ENCODE measurements at regions not wholly inside any gene's neighbourhood (a gene's known extent, or its start where the extent isn't known, plus 50 kb on each side); places are given as distances from the start of the nearest gene placed in this dataset.

GRCh38 chr15:39272901-39273300 lies 308.0 kb upstream of the THBS1 start:
- TF ChIP-seq CTCF (IDR thresholded peaks at IDR 0.05), result no peak
- no peak for ATAC-seq (ENCODE audit: low FRiP score)

GRCh38 chr15:39273717-39274411 lies 307.0 kb upstream of the THBS1 start:
- ATAC-seq (ENCODE audit: low FRiP score), result no peak

More at GRCh38 chr15:39272901-39273300, 308.0 kb upstream of the THBS1 start:
- DNase-seq (ENCODE audit: low spot score), result no peak

DNA sequence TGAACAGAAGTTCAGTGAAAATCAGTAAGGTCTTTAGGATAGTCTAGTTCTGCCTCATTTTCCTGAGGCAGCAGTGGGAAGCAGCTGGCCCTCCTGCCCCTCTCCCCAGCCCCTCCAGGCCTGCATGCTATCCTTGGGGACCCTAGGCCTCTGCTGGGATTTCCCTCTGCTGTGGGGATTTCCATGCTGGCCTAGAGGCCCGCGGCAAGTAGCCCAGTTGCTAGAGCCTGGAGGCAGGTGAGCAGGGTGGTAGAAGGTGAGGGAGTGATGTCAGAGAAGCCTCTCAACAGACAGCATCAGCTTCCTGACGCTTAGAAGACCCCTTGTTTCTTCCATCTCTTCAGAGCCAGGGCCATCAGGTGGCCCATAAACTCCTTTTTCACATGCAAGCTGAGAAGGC lies 305.8 kb upstream of the THBS1 start:
- ATAC-seq (ENCODE audit: low FRiP score), result no peak
- no peak for TF ChIP-seq CTCF (IDR thresholded peaks at IDR 0.05)

More at GRCh38 chr15:39273717-39274411, 307.0 kb upstream of the THBS1 start:
- TF ChIP-seq CTCF (IDR thresholded peaks at IDR 0.05), result no peak
- DNase-seq (ENCODE audit: low spot score), result no peak

DNA sequence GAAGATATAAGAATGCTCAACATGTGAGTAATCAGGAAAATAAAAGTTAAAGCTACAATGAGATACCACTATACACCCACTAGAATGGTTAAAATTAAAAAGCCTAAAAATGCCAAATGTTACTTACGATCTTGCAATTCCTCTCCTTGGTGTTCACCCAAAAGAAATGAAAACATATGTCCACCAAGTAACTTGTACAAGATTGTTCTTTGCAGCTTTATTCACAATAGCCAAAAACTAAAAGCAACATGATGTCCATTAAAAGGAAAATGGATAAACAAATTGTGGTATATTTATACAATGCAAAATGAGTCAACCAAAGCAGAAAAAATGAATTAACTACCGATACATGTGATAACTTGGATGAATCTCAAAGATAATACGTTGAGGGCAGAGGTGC lies 301.6 kb upstream of the THBS1 start:
- DNase-seq (ENCODE audit: low spot score) (no peak), ATAC-seq (ENCODE audit: low FRiP score) (no peak)
- no peak for TF ChIP-seq CTCF (IDR thresholded peaks at IDR 0.05)

More for the DNA sequence above, 305.8 kb upstream of the THBS1 start:
- DNase-seq (ENCODE audit: low spot score), result no peak

DNA sequence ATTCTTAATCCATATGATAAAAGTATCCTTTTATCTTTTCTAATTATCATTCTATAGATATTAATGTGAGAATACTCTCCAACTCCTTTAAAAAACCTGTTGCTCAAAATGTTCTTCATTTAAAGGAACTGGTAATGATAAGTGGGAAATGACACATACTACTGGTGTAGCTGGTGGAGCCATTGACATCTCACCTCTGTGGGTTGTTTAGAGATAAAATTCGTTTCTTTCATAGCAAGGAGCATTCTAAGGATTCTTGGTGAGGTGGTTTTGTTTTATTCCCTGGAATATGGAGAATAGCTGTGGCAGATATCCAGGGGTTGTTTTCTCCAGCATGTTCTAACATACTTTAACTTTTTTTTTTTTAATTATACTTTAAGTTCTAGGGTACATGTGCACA lies 299.8 kb upstream of the THBS1 start:
- ATAC-seq (ENCODE audit: low FRiP score), result no peak
- TF ChIP-seq CTCF (IDR thresholded peaks at IDR 0.05), result no peak
- DNase-seq (ENCODE audit: low spot score), result no peak

DNA sequence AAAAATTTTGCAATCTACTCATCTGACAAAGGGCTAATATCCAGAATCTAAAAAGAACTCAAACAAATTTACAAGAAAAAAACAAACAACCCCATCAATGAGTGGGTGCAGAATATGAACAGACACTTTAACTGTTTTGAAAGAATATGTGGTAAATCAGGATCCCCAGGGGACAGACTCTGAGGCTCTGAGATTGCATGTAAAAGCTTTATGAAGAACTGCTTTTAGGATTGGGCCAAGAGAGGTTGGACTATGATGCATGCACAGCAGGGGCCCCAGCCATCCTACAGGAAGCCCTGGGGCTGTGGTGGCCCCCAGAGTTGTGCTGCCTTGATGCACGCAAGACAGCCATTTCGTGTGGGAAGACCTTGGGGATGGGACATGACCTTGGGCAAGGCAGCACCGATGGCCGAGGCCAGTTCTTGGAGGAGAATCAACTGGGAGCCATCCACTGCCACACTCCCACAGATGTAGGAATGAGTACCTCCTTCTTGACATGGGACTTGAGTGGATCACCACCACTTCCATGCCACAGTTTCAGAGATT lies 298.1 kb upstream of the THBS1 start:
- TF ChIP-seq CTCF (IDR thresholded peaks at IDR 0.05), result no peak
- no peak for ATAC-seq (ENCODE audit: low FRiP score)
- DNase-seq (ENCODE audit: low spot score), result no peak

- DNase-seq (ENCODE audit: low spot score), result no peak
- no peak for ATAC-seq (ENCODE audit: low FRiP score)
- TF ChIP-seq CTCF (IDR thresholded peaks at IDR 0.05), result no peak
Measured at GRCh38 chr15:39283531-39283930, 297.3 kb upstream of the THBS1 start.
